Kidney epithelial cell (primary cell): ENCODE measurements at regions not wholly inside any gene's neighbourhood (a gene's known extent, or its start where the extent isn't known, plus 50 kb on each side); places are given as distances from the start of the nearest gene placed in this dataset.
"Not testable (repeated sequence)": the region's sequence is repeated elsewhere in the genome, so short reads cannot be mapped to it uniquely, and the experiment has no call there.

ENCODE experiments used
- DNase-seq: peaks from one replicate; pipeline ENCODE4 v3.0.0-alpha.2; 2010; ENCODE audit warnings: low read depth
- H3K27me3 ChIP-seq: 2 replicates; pipeline ENCODE4 v1.6.0; 2011; ENCODE audit warnings: low read length; ENCODE audit not compliant: control insufficient read depth, insufficient read depth
- H3K36me3 ChIP-seq: 2 replicates; pipeline ENCODE4 v1.5.1; 2011; ENCODE audit warnings: low read length; ENCODE audit not compliant: control insufficient read depth, insufficient read depth
- H3K4me3 ChIP-seq: 2 replicates; pipeline ENCODE4 v1.5.1; 2011; ENCODE audit warnings: low read depth, mild to moderate bottlenecking, control low read depth, low read length
- TF ChIP-seq, protein P1 (sequence below): IDR thresholded peaks from 2 replicates; pipeline ENCODE4 v1.5.1; 2011; ENCODE audit warnings: mild to moderate bottlenecking, moderate library complexity, low read length, control low read depth, inconsistent platforms; ENCODE audit not compliant: insufficient read depth, poor library complexity, severe bottlenecking

DNA sequence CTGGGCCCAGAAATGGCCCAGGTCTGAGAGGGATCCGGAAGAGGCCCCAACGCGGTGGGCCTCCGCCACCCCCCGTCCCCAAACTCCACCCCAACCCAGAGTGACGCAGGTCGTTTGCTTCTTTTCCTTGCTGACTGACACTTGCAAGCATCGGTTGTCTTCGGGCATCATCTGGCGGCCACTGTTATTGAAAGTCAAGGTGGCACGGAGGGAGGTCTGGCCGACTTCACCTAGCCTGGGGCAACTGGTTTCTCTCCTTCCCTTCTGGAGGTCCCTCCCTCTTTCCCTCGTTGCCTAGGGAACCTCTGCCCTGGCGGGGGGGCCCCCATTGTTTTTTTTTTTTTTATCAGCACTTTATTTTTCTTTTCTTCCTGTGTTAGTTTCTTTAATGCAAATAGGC, 241.8 kb downstream of the ALG10 start:
- no peak for DNase-seq
- TF ChIP-seq, protein P1, sequence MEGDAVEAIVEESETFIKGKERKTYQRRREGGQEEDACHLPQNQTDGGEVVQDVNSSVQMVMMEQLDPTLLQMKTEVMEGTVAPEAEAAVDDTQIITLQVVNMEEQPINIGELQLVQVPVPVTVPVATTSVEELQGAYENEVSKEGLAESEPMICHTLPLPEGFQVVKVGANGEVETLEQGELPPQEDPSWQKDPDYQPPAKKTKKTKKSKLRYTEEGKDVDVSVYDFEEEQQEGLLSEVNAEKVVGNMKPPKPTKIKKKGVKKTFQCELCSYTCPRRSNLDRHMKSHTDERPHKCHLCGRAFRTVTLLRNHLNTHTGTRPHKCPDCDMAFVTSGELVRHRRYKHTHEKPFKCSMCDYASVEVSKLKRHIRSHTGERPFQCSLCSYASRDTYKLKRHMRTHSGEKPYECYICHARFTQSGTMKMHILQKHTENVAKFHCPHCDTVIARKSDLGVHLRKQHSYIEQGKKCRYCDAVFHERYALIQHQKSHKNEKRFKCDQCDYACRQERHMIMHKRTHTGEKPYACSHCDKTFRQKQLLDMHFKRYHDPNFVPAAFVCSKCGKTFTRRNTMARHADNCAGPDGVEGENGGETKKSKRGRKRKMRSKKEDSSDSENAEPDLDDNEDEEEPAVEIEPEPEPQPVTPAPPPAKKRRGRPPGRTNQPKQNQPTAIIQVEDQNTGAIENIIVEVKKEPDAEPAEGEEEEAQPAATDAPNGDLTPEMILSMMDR, result no peak
- H3K4me3 ChIP-seq, result no peak overlapping the region
- H3K36me3 ChIP-seq, result no peaks in the 10 kb centered on the region
- H3K27me3 ChIP-seq, result no peaks in the 10 kb centered on the region

- DNase-seq, result not testable (repeated sequence)
These were observed 251.4 kb downstream of the ALG10 start for GRCh38 chr12:34273703-34274102.

GRCh38 chr12:34275129-34275528, 252.8 kb downstream of the ALG10 start:
- TF ChIP-seq, protein P1, result no peak
- no peak for DNase-seq
- Histone ChIP-seq H3K4me3 (no peak overlapping the region), H3K27me3 (no peaks in the 10 kb centered on the region), H3K36me3 (no peaks in the 10 kb centered on the region)

More at GRCh38 chr12:34273703-34274102, 251.4 kb downstream of the ALG10 start:
- not testable (repeated sequence) for H3K4me3 ChIP-seq, H3K36me3 ChIP-seq, H3K27me3 ChIP-seq

DNA sequence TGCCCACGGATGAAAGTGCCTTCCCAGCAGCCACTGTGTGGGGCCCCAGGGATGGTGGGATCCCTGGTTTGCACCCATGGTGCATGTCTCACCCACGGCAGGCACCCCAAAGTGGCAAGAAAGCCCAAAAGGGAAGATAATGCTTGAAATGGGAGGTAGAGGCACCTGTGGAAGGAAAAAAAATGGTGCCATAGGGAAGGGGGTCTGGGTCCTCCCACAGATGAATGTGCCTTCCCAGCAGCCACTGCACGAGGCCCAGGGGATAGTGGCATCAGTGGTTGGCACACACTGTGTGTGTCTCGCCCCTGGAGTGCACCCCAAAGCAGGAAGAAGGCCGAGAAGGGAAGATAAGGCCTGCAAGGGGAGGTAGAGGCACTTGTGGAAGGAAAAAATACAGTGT, 264.2 kb downstream of the ALG10 start:
- DNase-seq, result no peak
- TF ChIP-seq, protein P1, result no peak
- H3K4me3 ChIP-seq, result no peak overlapping the region
- no peaks in the 10 kb centered on the region for H3K36me3 ChIP-seq
- no peaks in the 10 kb centered on the region for H3K27me3 ChIP-seq

DNA sequence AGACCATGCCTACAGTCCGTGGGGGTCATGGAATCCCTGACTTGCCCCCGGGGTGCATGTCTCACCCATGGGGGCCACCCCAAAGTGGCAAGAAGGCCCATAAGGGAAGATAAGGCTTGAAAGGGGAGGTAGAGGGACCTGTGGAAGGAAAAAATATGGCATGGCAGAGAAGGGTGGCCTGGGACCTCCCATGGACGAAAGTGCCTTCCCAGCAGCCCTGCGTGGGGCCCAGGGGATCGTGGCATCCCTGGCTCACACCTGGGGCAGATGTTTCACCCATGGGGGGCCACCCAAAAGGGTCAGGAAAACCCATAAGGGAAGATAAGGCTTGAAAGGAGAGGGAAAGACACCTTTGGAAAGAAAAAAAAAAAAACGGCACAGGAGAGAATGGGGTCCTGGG, 264.6 kb downstream of the ALG10 start:
- H3K36me3 ChIP-seq, result no peaks in the 10 kb centered on the region
- DNase-seq, result no peak
- H3K27me3 ChIP-seq, result no peaks in the 10 kb centered on the region
- TF ChIP-seq, protein P1, result no peak
- no peak overlapping the region for H3K4me3 ChIP-seq

DNA sequence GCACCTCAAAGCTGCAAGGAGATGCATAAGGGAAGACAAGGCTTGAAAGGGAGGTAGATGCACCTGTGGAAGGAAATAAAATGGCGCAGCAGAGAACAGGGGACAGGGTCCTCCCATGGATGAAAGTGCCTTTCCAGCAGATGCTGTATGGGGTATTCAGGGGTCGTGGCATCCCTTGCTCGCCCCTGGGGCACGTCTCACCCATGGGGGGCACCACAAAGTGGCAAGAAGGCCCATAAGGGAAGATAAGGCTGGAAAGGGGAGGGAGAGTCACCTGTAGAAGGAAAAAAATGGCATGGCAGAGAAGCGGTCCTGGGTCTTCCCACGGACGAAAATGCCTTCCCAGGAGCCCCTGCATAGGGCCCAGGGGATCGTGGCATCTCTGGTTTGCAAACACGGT, 265.1 kb downstream of the ALG10 start:
- no peaks in the 10 kb centered on the region for H3K27me3 ChIP-seq
- H3K36me3 ChIP-seq, result no peaks in the 10 kb centered on the region
- DNase-seq, result no peak
- TF ChIP-seq, protein P1, result no peak
- no peak overlapping the region for H3K4me3 ChIP-seq
